WTC11 (cell line): ENCODE measurements at regions not wholly inside any gene's neighbourhood (a gene's known extent, or its start where the extent isn't known, plus 50 kb on each side); places are given as distances from the start of the nearest gene placed in this dataset.

Experiments
- ATAC-seq: fragments of 200-7000 bp; cut with Tn5 transposase; 2 replicates; pipeline ENCODE4 v1.10.0; 2021; ENCODE audit warnings: mild to moderate bottlenecking, moderate library complexity
- CTCF ChIA-PET: fragments of 300-600 bp; sonication (Branson Sonifier 250); formaldehyde crosslinking; loops from one replicate; lab custom pipeline; 2021; ENCODE audit warnings: antibody characterized with exemption; lab: Charles Lee
- POLR2A ChIA-PET: fragments of 350-600 bp; sonication (Branson Sonifier 250); formaldehyde crosslinking; loops from one replicate; lab custom pipeline; 2021; ENCODE audit warnings: antibody characterized with exemption; lab: Charles Lee
- DNase-seq: peaks from one replicate; pipeline ENCODE4 v3.0.0; 2021; ENCODE audit warnings: low spot score
- H3K27ac Mint-ChIP-seq: 2 replicates; pipeline ENCODE4 v1.8.0; 2021; ENCODE audit warnings: mixed read lengths
- H3K27me3 Mint-ChIP-seq: 2 replicates; pipeline ENCODE4 v1.8.0; 2021; ENCODE audit warnings: low read depth, mild to moderate bottlenecking, moderate library complexity, mixed read lengths
- H3K36me3 Mint-ChIP-seq: 2 replicates; pipeline ENCODE4 v1.8.0; 2021; ENCODE audit warnings: mixed read lengths
- H3K4me1 Mint-ChIP-seq: 2 replicates; pipeline ENCODE4 v1.8.0; 2022; ENCODE audit warnings: mixed read lengths
- H3K4me3 Mint-ChIP-seq: 2 replicates; pipeline ENCODE4 v1.8.0; 2021; ENCODE audit warnings: mild to moderate bottlenecking, moderate library complexity, mixed read lengths
- H3K9me3 Mint-ChIP-seq: 2 replicates; pipeline ENCODE4 v1.8.0; 2021; ENCODE audit warnings: mixed read lengths
- ATF2 ChIP-seq: sonication (generic); formaldehyde crosslinking; IDR thresholded peaks from 2 replicates; pipeline ENCODE4 v1.8.1; 2022; ENCODE audit warnings: low read depth, missing genetic modification reagents, borderline replicate concordance
- CREB1 ChIP-seq: sonication (generic); formaldehyde crosslinking; IDR thresholded peaks from 2 replicates; pipeline ENCODE4 v1.8.0; 2023; ENCODE audit warnings: mild to moderate bottlenecking, missing genetic modification reagents
- E2F1 ChIP-seq: sonication (generic); formaldehyde crosslinking; IDR thresholded peaks from 2 replicates; pipeline ENCODE4 v1.8.0; 2022; ENCODE audit warnings: mild to moderate bottlenecking, missing genetic modification reagents
- ELF4 ChIP-seq: sonication (generic); formaldehyde crosslinking; IDR thresholded peaks from 2 replicates; pipeline ENCODE4 v1.8.1; 2022; ENCODE audit warnings: low read depth, mild to moderate bottlenecking, moderate library complexity, missing genetic modification reagents
- ETV6 ChIP-seq: sonication (generic); formaldehyde crosslinking; IDR thresholded peaks from 2 replicates; pipeline ENCODE4 v1.8.1; 2022; ENCODE audit warnings: mild to moderate bottlenecking, missing genetic modification reagents
- FOXP1 ChIP-seq: sonication (generic); formaldehyde crosslinking; IDR thresholded peaks from 2 replicates; pipeline ENCODE4 v1.8.0; 2022; ENCODE audit warnings: missing genetic modification reagents, mild to moderate bottlenecking, moderate library complexity, borderline replicate concordance
- HMGXB4 ChIP-seq: sonication (generic); formaldehyde crosslinking; IDR thresholded peaks from 2 replicates; pipeline ENCODE4 v1.8.1; 2023; ENCODE audit warnings: mild to moderate bottlenecking, moderate library complexity, missing genetic modification reagents
- IRF2 ChIP-seq: sonication (generic); formaldehyde crosslinking; IDR thresholded peaks from 2 replicates; pipeline ENCODE4 v1.8.0; 2022; ENCODE audit warnings: low read depth, missing genetic modification reagents, borderline replicate concordance
- NFYB ChIP-seq: sonication (generic); formaldehyde crosslinking; conservative IDR thresholded peaks from 2 replicates; pipeline ENCODE4 v1.8.0; 2022; ENCODE audit warnings: low read depth, missing genetic modification reagents
- NR1H2 ChIP-seq: sonication (generic); formaldehyde crosslinking; IDR thresholded peaks from 2 replicates; pipeline ENCODE4 v1.9.0; 2021; ENCODE audit warnings: mild to moderate bottlenecking, moderate library complexity, missing genetic modification reagents
- NR3C1 ChIP-seq: sonication (generic); formaldehyde crosslinking; conservative IDR thresholded peaks from 2 replicates; pipeline ENCODE4 v1.8.1; 2023; ENCODE audit warnings: low read depth, mild to moderate bottlenecking, missing genetic modification reagents
- OVOL2 ChIP-seq: fragments of 250-450 bp; sonication (Bioruptor Pico); IDR thresholded peaks from 2 replicates; pipeline ENCODE4 v1.9.0; 2021; ENCODE audit warnings: mild to moderate bottlenecking, borderline replicate concordance
- STAT6 ChIP-seq: sonication (generic); formaldehyde crosslinking; conservative IDR thresholded peaks from 2 replicates; pipeline ENCODE4 v1.8.1; 2023; ENCODE audit warnings: mild to moderate bottlenecking, low read depth, missing genetic modification reagents, moderate library complexity
- ZNF281 ChIP-seq: sonication (generic); formaldehyde crosslinking; IDR thresholded peaks from 2 replicates; pipeline ENCODE4 v1.8.0; 2023; ENCODE audit warnings: mild to moderate bottlenecking, missing genetic modification reagents
- ZNF425 ChIP-seq: fragments of 250-450 bp; sonication (Bioruptor Pico); conservative IDR thresholded peaks from 2 replicates; pipeline ENCODE4 v1.9.0; 2021; ENCODE audit warnings: mild to moderate bottlenecking
- ZNF512 ChIP-seq: sonication (generic); formaldehyde crosslinking; IDR thresholded peaks from 2 replicates; pipeline ENCODE4 v1.8.1; 2022; ENCODE audit warnings: missing genetic modification reagents, borderline replicate concordance

- CTCF ChIA-PET, result no interaction called here
- Mint-ChIP-seq H3K4me1 (no peaks in the 10 kb centered on the region), H3K4me3 (no peak overlapping the region), H3K27ac (no peak overlapping the region), H3K36me3 (no peaks in the 10 kb centered on the region), H3K9me3 (no peaks in the 10 kb centered on the region), H3K27me3 (no peaks in the 10 kb centered on the region)
- POLR2A ChIA-PET, result interaction anchor here (0.7 kb wide), 1 partner anchor 10 kb away, joined by 3 read pairs; no protein-coding TSS in a partner anchor
- DNase-seq (no peak), ATAC-seq (no peak)
- TF ChIP-seq NR1H2 (CRISPR knock-in tag) (no peak), E2F1 (CRISPR knock-in tag) (no peak), ELF4 (no peak), HMGXB4 (CRISPR knock-in tag) (no peak), IRF2 (CRISPR knock-in tag) (no peak), NFYB (no peak), ETV6 (CRISPR knock-in tag) (no peak), ZNF512 (CRISPR knock-in tag) (no peak), NR3C1 (no peak), ZNF425 (no peak), STAT6 (CRISPR knock-in tag) (no peak), ZNF281 (CRISPR knock-in tag) (no peak), OVOL2 (CRISPR knock-in tag) (no peak), CREB1 (no peak), ATF2 (CRISPR knock-in tag) (no peak), FOXP1 (no peak)
These were observed 315.1 kb upstream of the CBLB start for GRCh38 chr3:106183762-106184391.
